ENCODE measurements at regions not wholly inside any gene's neighbourhood (a gene's known extent, or its start where the extent isn't known, plus 50 kb on each side); places are given as distances from the start of the nearest gene placed in this dataset.

DNA sequence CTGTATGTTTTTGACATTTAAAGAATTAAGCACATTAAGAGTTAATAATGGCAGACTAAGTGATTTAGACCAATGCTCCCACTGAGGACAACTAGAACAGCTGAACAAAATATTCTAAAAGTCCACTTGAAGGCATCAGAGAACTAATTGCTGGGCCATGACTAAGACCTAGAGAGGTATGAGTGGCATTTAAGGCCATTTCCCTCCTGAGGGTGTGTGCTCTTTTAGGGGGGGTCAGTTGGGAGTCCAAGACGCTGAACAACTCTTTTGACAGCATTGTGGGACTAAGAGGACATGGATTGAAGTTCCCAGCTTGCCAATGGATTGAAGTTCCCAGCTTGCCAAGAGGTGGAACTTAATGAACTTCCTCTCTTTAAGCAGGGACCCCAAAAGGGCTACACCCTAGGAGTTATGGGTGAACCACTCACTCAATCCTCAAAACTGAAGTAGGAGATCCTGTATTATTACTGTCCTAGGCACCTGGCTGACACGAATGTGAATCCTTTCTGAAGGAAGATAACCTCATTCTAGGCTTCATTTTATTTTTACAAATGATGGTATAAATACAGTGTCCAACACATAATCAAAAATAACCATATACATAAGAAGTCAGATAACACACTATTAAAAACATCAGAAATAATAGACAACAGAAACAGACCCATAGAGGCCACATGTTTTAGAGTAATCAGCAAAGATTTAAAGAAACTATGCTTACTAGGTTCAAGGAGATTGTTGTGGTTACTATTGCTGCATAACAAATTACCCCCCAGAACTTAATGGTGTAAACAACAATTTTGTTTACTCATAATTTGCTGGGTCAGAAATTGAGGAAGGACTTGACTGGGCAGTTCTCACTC lies 175.1 kb downstream of the VEGFA start:
- TF ChIP-seq, protein P1, sequence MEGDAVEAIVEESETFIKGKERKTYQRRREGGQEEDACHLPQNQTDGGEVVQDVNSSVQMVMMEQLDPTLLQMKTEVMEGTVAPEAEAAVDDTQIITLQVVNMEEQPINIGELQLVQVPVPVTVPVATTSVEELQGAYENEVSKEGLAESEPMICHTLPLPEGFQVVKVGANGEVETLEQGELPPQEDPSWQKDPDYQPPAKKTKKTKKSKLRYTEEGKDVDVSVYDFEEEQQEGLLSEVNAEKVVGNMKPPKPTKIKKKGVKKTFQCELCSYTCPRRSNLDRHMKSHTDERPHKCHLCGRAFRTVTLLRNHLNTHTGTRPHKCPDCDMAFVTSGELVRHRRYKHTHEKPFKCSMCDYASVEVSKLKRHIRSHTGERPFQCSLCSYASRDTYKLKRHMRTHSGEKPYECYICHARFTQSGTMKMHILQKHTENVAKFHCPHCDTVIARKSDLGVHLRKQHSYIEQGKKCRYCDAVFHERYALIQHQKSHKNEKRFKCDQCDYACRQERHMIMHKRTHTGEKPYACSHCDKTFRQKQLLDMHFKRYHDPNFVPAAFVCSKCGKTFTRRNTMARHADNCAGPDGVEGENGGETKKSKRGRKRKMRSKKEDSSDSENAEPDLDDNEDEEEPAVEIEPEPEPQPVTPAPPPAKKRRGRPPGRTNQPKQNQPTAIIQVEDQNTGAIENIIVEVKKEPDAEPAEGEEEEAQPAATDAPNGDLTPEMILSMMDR (conservative IDR thresholded peaks at IDR 0.05; ENCODE audit: low read depth, low read length): no peak
- DNase-seq (ENCODE audit: low read depth): no peak
- no peak overlapping the region for H3K4me3 ChIP-seq (ENCODE audit: low read depth, low read length)

DNA sequence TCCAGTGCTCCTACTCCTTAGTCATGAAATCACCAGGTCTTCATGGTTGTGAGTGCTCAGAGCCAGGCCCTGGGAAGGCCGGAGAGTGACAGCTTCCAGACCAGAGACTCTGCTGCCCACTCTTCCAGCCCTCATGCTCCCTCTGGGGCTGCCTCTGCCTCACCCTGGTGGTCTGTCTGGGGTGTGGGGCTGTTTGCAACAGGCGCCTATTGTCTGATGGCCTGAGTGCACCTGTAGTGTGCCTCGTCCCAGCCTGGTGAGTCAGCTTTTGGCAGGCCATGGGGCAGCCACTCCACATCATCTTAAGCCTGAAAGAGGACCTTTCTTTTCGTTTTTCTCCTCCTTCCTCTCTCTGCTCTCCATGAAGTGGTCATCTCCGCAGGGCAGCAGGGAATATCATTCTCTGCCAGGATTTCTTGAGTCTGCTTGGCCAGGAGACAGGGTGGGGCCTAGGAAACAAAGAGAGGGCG lies 173.8 kb downstream of the VEGFA start:
- TF ChIP-seq, protein P1 (conservative IDR thresholded peaks at IDR 0.05; ENCODE audit: low read depth, low read length): no peak
- no peak for DNase-seq (ENCODE audit: low read depth)
- no peak overlapping the region for H3K4me3 ChIP-seq (ENCODE audit: low read depth, low read length)

DNA sequence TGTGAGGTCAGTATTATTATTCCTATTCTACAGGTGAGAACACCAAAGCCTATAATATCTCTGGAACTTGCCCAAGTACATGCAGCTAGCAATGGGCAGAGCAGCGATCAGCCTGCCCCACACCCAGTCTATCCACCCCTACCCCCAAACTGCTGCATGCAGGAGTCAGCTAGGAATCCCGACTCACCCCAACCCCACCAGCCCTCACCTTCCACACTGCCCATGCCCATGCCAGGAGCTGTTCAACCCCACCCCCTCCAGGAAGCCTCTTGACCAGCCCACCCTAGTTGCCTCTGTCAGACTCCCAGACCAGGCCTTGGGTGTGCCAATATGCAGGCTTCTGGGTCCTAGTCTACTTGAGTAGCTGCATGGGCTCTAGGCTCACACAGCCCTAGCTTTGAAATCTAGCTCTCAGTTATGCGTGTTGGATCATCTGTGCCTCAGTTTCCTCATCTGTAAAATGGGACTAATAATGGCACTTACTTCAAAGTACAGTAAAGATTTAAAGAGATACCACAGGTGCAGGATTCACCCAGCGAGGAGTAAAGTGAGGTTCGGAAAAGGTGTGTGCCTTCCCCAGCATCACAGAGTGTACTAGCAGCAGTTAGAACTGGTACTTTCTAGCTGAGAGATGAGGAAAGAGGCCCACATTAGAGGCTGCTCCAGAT lies 173.2 kb downstream of the VEGFA start:
- TF ChIP-seq, protein P1 (conservative IDR thresholded peaks at IDR 0.05; ENCODE audit: low read depth, low read length): no peak
- no peak for DNase-seq (ENCODE audit: low read depth)
- H3K4me3 ChIP-seq (ENCODE audit: low read depth, low read length): no peak overlapping the region

DNA sequence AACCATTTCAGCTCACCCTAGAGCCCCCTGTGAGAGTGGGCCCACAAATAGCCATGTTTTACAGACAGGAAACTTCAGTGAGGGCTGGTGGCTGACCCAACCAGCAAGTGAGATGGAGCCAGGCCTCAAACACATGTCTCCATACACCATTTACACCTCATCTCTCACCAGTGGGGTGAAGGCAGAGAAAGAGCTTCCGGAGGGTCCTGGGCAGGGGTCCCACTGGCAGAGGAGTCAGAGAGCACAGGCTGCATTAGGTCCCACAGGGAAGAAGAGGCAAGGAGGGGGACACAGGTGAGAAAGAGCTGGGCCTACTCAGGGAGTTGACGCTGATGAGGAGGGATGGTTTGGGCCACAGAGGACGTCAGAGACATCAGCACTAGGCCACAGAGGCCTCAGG lies 172.6 kb downstream of the VEGFA start:
- TF ChIP-seq, protein P1 (conservative IDR thresholded peaks at IDR 0.05; ENCODE audit: low read depth, low read length): no peak
- H3K4me3 ChIP-seq (ENCODE audit: low read depth, low read length): no peak overlapping the region
- DNase-seq (ENCODE audit: low read depth): no peak

DNA sequence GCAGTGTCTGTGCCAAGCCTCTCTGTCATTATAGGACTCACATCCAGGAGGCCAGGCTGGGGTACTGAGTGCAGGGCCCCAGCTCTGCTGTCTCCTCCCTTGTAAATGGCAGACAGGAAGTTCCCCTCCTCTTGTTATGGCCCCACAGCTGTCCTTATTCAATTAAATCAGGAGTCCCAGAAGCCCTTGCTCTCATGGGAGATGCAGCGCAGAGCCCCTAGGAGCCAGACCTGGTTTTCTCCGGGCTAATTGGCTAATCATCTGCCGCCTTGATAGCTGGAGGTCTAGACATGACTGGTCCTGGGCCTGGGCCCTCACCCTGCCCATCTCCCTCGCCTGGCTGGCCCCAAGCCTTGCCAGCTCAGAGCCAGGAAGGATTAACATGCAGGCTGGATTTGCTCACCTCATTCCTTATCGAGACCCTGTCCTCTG lies 172.0 kb downstream of the VEGFA start:
- H3K4me3 ChIP-seq (ENCODE audit: low read depth, low read length): no peak overlapping the region
- TF ChIP-seq, protein P1 (conservative IDR thresholded peaks at IDR 0.05; ENCODE audit: low read depth, low read length): no peak
- no peak for DNase-seq (ENCODE audit: low read depth)

DNA sequence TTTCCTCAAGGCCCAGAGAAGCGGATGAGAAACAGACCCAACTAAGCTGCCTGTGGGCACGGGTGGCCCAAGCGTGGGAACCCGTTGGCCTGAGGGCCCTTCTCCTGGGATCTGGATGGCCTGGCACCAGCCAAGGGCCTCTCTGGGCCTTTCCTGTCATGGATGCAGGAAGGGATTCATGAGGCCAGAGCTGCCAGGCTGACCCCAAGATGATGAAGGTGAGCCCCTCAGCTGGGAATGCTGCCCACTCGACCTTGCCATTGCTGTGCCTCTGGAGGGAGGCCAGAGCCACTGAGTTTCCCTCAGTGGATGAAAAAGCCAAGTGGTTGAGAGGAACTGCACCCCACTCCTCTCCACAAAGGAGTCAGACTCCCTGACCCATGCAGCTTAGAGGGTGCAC lies 171.2 kb downstream of the VEGFA start:
- TF ChIP-seq, protein P1 (conservative IDR thresholded peaks at IDR 0.05; ENCODE audit: low read depth, low read length): no peak
- DNase-seq (ENCODE audit: low read depth): no peak
- no peak overlapping the region for H3K4me3 ChIP-seq (ENCODE audit: low read depth, low read length)
